ENCODE measurements at regions not wholly inside any gene's neighbourhood (a gene's known extent, or its start where the extent isn't known, plus 50 kb on each side); places are given as distances from the start of the nearest gene placed in this dataset.

DNA sequence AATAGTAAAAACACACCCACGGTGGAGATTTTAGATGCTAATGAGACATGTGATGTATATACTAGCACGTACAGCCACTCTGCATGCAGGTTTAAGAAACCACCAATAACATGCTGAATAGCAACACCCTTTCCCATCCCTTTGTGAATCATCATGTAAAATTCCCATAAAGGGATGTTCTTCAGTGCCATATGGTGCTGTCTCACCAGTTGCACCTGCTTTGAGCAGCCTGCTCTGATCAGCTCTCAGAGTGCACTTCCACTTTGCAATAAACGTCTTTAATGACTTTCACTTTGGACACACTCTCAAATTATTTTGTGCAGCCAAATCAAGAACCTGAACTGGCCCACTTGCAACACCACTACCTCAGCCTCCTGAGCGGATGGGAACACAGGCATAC lies 615.0 kb downstream of the ANKRD7 start:
- TF ChIP-seq POLR2AphosphoS5 (IDR thresholded peaks at IDR 0.05; ENCODE audit: low read depth, low read length) = no peak
- TF ChIP-seq POLR2A (IDR thresholded peaks at IDR 0.05; ENCODE audit: low read depth, low read length) = no peak
- TF ChIP-seq SPI1 (IDR thresholded peaks at IDR 0.05; ENCODE audit: low read depth, low read length) = no peak
- no peak for TF ChIP-seq POU2F2 (IDR thresholded peaks at IDR 0.05; ENCODE audit: low read depth, low read length)
- TF ChIP-seq TAF1 (IDR thresholded peaks at IDR 0.05; ENCODE audit: low read depth, low read length) = no peak
- TF ChIP-seq PAX5 (IDR thresholded peaks at IDR 0.05; ENCODE audit: insufficient read depth, low read length, severe bottlenecking) = no peak
